IMR-90 (cell line): ENCODE measurements at regions not wholly inside any gene's neighbourhood (a gene's known extent, or its start where the extent isn't known, plus 50 kb on each side); places are given as distances from the start of the nearest gene placed in this dataset.

Source experiments
- ATAC-seq: fragments of 200-7000 bp; cut with Tn5 transposase; 2 replicates; pipeline ENCODE4 v1.9.1; 2020; ENCODE audit warnings: low read depth, mild to moderate bottlenecking, moderate library complexity
- BruUV-seq: library from RNA; stranded (reverse); fragments of 400-500 nt; replicated peaks from 2 replicates; lab custom pipeline; 2021; lab: Mats Ljungman, UMichigan
- CTCF ChIA-PET: fragments of 300-600 bp; formaldehyde crosslinking; extraction: SDS; loops from one replicate; lab custom pipeline; 2021; ENCODE audit warnings: antibody characterized with exemption; lab: Yijun Ruan, JAX
- POLR2A ChIA-PET: fragments of 300-600 bp; sonication (Branson Sonifier 250); formaldehyde crosslinking; loops from one replicate; lab custom pipeline; 2022; ENCODE audit warnings: antibody characterized with exemption; ENCODE audit not compliant: unreplicated experiment; lab: Charles Lee
- DNase-seq: peaks from one replicate; pipeline ENCODE4 v3.0.0; 2013
- H2AFZ ChIP-seq: replicated peaks from 2 replicates; pipeline ENCODE3; 2013; ENCODE audit warnings: low read length, mild to moderate bottlenecking; ENCODE audit not compliant: poor library complexity
- H2AK5ac ChIP-seq: 2 replicates; pipeline ENCODE4 v1.6.1; 2013; ENCODE audit warnings: low read depth, low read length, inconsistent platforms
- H2AK9ac ChIP-seq: replicated peaks from 2 replicates; pipeline ENCODE3; 2013; ENCODE audit warnings: mild to moderate bottlenecking, low read depth, low read length, moderate library complexity; ENCODE audit not compliant: poor library complexity
- H2BK120ac ChIP-seq: 2 replicates; pipeline ENCODE4 v1.6.1; 2013; ENCODE audit warnings: low read depth, low read length, inconsistent platforms
- H2BK15ac ChIP-seq: 3 replicates; pipeline ENCODE4 v1.6.1; 2013; ENCODE audit warnings: low read depth, low read length, inconsistent platforms
- H2BK20ac ChIP-seq: 2 replicates; pipeline ENCODE4 v1.6.1; 2013; ENCODE audit warnings: low read depth, mild to moderate bottlenecking, inconsistent platforms, low read length, moderate library complexity
- H2BK5ac ChIP-seq: 2 replicates; pipeline ENCODE4 v1.6.1; 2013; ENCODE audit warnings: mild to moderate bottlenecking, low read depth, low read length, inconsistent platforms; ENCODE audit not compliant: poor library complexity, severe bottlenecking
- H3K14ac ChIP-seq: replicated peaks from 2 replicates; pipeline ENCODE4 v1.6.1; 2013; ENCODE audit warnings: low read depth, low read length, inconsistent platforms
- H3K18ac ChIP-seq: 2 replicates; pipeline ENCODE4 v1.6.1; 2013; ENCODE audit warnings: low read depth, low read length, control low read depth
- H3K23ac ChIP-seq: 2 replicates; pipeline ENCODE4 v1.6.1; 2013; ENCODE audit warnings: low read depth, low read length, inconsistent platforms
- H3K27ac ChIP-seq: 2 replicates; pipeline ENCODE4 v1.5.1; 2013; ENCODE audit warnings: mild to moderate bottlenecking, control low read depth, low read length; ENCODE audit not compliant: insufficient read depth
- H3K27me3 ChIP-seq: 2 replicates; pipeline ENCODE4 v1.6.1; 2013; ENCODE audit warnings: low read length; ENCODE audit not compliant: control insufficient read depth, insufficient read depth
- H3K36me3 ChIP-seq: 2 replicates; pipeline ENCODE4 v1.6.1; 2013; ENCODE audit warnings: low read length, mixed read lengths; ENCODE audit not compliant: control insufficient read depth, insufficient read depth
- H3K4ac ChIP-seq: 2 replicates; pipeline ENCODE4 v1.6.1; 2013; ENCODE audit warnings: low read depth, low read length, inconsistent platforms
- H3K4me1 ChIP-seq: 2 replicates; pipeline ENCODE4 v1.6.1; 2013; ENCODE audit warnings: low read length, mixed read lengths; ENCODE audit not compliant: control insufficient read depth, insufficient read depth
- H3K4me2 ChIP-seq: 2 replicates; pipeline ENCODE4 v1.6.1; 2013; ENCODE audit warnings: low read depth, mild to moderate bottlenecking, control low read depth, low read length, moderate library complexity
- H3K4me3 ChIP-seq: 2 replicates; pipeline ENCODE4 v1.5.1; 2013; ENCODE audit warnings: low read depth, mild to moderate bottlenecking, control low read depth, low read length, moderate library complexity; ENCODE audit not compliant: insufficient read depth
- H3K56ac ChIP-seq: 2 replicates; pipeline ENCODE4 v1.6.1; 2013; ENCODE audit warnings: low read length, inconsistent platforms; ENCODE audit not compliant: insufficient read depth; ENCODE audit errors: extremely low read depth
- H3K79me1 ChIP-seq, 2 experiments: 2 replicates each; pipeline ENCODE4 v1.6.1; 2013; ENCODE audit warnings: low read length in 2 of 2, inconsistent platforms in 1 of 2, low read depth in 1 of 2
- H3K9ac ChIP-seq: 2 replicates; pipeline ENCODE4 v1.6.1; 2013; ENCODE audit warnings: low read depth, low read length, control low read depth
- H3K9me1 ChIP-seq: 2 replicates; pipeline ENCODE4 v1.6.1; 2013; ENCODE audit warnings: low read length, inconsistent platforms; ENCODE audit not compliant: insufficient read depth
- H3K9me3 ChIP-seq: 2 replicates; pipeline ENCODE4 v1.6.1; 2013; ENCODE audit warnings: low read length; ENCODE audit not compliant: control insufficient read depth, insufficient read depth
- H4K20me1 ChIP-seq: 2 replicates; pipeline ENCODE4 v1.6.1; 2013; ENCODE audit warnings: low read length, inconsistent platforms; ENCODE audit not compliant: insufficient read depth
- H4K5ac ChIP-seq: 2 replicates; pipeline ENCODE4 v1.6.1; 2013; ENCODE audit warnings: mild to moderate bottlenecking, low read depth, low read length, control low read depth
- H4K8ac ChIP-seq, 2 experiments: 2 replicates each; pipeline ENCODE4 v1.6.1; 2013; ENCODE audit warnings: low read depth in 2 of 2, low read length in 2 of 2, control low read depth in 1 of 2, inconsistent platforms in 1 of 2
- H4K91ac ChIP-seq: 2 replicates; pipeline ENCODE4 v1.6.1; 2013; ENCODE audit warnings: low read depth, low read length, inconsistent platforms; ENCODE audit not compliant: insufficient read depth
- CEBPB ChIP-seq: IDR thresholded peaks from 2 replicates; pipeline ENCODE4 v1.6.1; 2012; ENCODE audit warnings: low read depth, low read length, improper control_type of control experiment
- MAFK ChIP-seq: IDR thresholded peaks from 2 replicates; pipeline ENCODE4 v1.6.1; 2012; ENCODE audit warnings: low read depth, low read length, improper control_type of control experiment
- MAZ ChIP-seq: IDR thresholded peaks from 2 replicates; pipeline ENCODE4 v1.6.1; 2012; ENCODE audit warnings: low read depth, mild to moderate bottlenecking, low read length, improper control_type of control experiment, moderate library complexity, borderline replicate concordance
- NFE2L2 ChIP-seq: fragments of 150-350 bp; IDR thresholded peaks from 2 replicates; pipeline ENCODE4 v1.6.1; 2016; ENCODE audit warnings: low read depth, mild to moderate bottlenecking, low read length
- RCOR1 ChIP-seq: IDR thresholded peaks from 2 replicates; pipeline ENCODE4 v1.6.1; 2012; ENCODE audit warnings: mild to moderate bottlenecking, low read length, improper control_type of control experiment; ENCODE audit not compliant: insufficient replicate concordance
- RFX5 ChIP-seq: IDR thresholded peaks from 2 replicates; pipeline ENCODE4 v1.8.0; 2012; ENCODE audit warnings: low read depth, mild to moderate bottlenecking, low read length, moderate library complexity
- WGBS, 2 experiments: methylation state at CpG; one replicate each; pipeline versions ENCODE4 v1.1.5 to v1.1.7; 2013; ENCODE audit warnings: missing lambda C conversion rate in 2 of 2; ENCODE audit not compliant: insufficient read length in 1 of 2; ENCODE audit errors: extremely low coverage in 2 of 2; 5-methylcytosine and 5-hydroxymethylcytosine counted together
- dilution Hi-C: fragments of 300-500 bp; cut with HindIII; formaldehyde crosslinking; loops from one replicate; pipeline ENCODE4 v1.14.3; 2018; ENCODE audit warnings: low sequenced_read_pairs; ENCODE audit not compliant: unreplicated experiment
- in situ Hi-C: fragments of 300-500 bp; cut with MboI; formaldehyde crosslinking; loops from 3 replicates; pipeline ENCODE4 v1.14.3; 2019; ENCODE audit warnings: low sequenced_read_pairs, inconsistent platforms, mixed read lengths
- intact Hi-C: fragments of 100-400 bp; cut with micrococcal nuclease; formaldehyde crosslinking; loops from 2 replicates; pipeline ENCODE4 v1.10.0; 2022
- TF ChIP-seq, protein P1 (sequence below): fragments of 150-350 bp; IDR thresholded peaks from 2 replicates; pipeline ENCODE4 v1.6.1; 2017; ENCODE audit warnings: mild to moderate bottlenecking, antibody characterized with exemption, low read length, low read depth
- TF ChIP-seq, protein P2 (sequence below): fragments of 150-350 bp; IDR thresholded peaks from 2 replicates; pipeline ENCODE4 v1.6.1; 2016; ENCODE audit warnings: low read depth, mild to moderate bottlenecking, low read length, moderate library complexity, borderline replicate concordance
- TF ChIP-seq, protein P3 (sequence below): conservative IDR thresholded peaks from 2 replicates; pipeline ENCODE4 v1.5.1; 2012; ENCODE audit warnings: mild to moderate bottlenecking, low read depth, low read length, improper control_type of control experiment

DNA sequence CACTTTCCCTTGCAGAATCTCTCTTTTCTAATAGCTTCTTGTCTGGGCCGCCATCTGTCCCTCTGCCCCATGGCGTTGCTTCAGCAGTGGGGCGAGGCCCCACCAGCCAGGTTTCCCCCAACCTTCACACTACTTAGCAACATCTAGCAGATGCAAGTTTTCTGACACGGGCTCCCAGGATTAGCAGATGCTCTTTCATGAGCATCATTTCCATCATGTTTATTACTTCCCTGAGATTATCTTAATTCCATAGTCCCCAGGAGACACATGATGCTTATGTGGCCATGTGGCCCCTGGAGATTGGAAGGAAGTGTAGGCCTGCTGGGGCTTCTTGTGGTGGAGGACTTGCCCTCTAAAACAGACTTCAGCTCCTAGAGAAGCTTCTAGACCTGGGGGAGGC is 102.0 kb upstream of the MYL2 start:
- dilution Hi-C loops: no loop called here

More for the DNA sequence above, 102.0 kb upstream of the MYL2 start:
- DNase-seq (no peak), ATAC-seq (no peak)
- Histone ChIP-seq H3K23ac (no peak overlapping the region), H3K9ac (no peak overlapping the region), H2BK5ac (no peak overlapping the region), H4K5ac (no peak overlapping the region), H4K91ac (no peak overlapping the region), H2AK5ac (no peak overlapping the region), H2AK9ac (no peak overlapping the region), H3K27ac (no peak overlapping the region), H3K9me1 (no peaks in the 10 kb centered on the region), H3K18ac (no peak overlapping the region), H2BK120ac (no peak overlapping the region), H2BK20ac (no peak overlapping the region), H3K4me3 (no peak overlapping the region), H2AFZ (no peak overlapping the region), H3K9me3 (no peaks in the 10 kb centered on the region), H3K79me1 (no peaks in the 10 kb centered on the region), H3K27me3 (peaks cover 1% of the 10 kb centered on the region; the same call in 1 of the 2 replicates), H3K14ac (no peak overlapping the region), H4K8ac (no peak overlapping the region), H2BK15ac (no peak overlapping the region), H4K20me1 (no peaks in the 10 kb centered on the region), H3K4ac (no peak overlapping the region), H3K4me1 (no peaks in the 10 kb centered on the region), H3K36me3 (no peaks in the 10 kb centered on the region), H3K56ac (no peak overlapping the region), H3K4me2 (no peak overlapping the region)
- CTCF ChIA-PET: no interaction called here
- 65% methylated on average over 2 of the region's 4 CpGs; no CpG with 5 or more reads in 1 of the 2 experiments for whole genome bisulfite sequencing, 2 experiments
- no TSS peak for BruUV-seq
- intact Hi-C loops: no loop called here
- TF ChIP-seq RFX5 (no peak), RCOR1 (no peak), MAZ (no peak), CEBPB (no peak), NFE2L2 (no peak), MAFK (no peak)
- TF ChIP-seq, protein P1, sequence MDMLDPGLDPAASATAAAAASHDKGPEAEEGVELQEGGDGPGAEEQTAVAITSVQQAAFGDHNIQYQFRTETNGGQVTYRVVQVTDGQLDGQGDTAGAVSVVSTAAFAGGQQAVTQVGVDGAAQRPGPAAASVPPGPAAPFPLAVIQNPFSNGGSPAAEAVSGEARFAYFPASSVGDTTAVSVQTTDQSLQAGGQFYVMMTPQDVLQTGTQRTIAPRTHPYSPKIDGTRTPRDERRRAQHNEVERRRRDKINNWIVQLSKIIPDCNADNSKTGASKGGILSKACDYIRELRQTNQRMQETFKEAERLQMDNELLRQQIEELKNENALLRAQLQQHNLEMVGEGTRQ: no peak
- TF ChIP-seq, protein P2, sequence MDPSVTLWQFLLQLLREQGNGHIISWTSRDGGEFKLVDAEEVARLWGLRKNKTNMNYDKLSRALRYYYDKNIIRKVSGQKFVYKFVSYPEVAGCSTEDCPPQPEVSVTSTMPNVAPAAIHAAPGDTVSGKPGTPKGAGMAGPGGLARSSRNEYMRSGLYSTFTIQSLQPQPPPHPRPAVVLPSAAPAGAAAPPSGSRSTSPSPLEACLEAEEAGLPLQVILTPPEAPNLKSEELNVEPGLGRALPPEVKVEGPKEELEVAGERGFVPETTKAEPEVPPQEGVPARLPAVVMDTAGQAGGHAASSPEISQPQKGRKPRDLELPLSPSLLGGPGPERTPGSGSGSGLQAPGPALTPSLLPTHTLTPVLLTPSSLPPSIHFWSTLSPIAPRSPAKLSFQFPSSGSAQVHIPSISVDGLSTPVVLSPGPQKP: no peak
- TF ChIP-seq, protein P3, sequence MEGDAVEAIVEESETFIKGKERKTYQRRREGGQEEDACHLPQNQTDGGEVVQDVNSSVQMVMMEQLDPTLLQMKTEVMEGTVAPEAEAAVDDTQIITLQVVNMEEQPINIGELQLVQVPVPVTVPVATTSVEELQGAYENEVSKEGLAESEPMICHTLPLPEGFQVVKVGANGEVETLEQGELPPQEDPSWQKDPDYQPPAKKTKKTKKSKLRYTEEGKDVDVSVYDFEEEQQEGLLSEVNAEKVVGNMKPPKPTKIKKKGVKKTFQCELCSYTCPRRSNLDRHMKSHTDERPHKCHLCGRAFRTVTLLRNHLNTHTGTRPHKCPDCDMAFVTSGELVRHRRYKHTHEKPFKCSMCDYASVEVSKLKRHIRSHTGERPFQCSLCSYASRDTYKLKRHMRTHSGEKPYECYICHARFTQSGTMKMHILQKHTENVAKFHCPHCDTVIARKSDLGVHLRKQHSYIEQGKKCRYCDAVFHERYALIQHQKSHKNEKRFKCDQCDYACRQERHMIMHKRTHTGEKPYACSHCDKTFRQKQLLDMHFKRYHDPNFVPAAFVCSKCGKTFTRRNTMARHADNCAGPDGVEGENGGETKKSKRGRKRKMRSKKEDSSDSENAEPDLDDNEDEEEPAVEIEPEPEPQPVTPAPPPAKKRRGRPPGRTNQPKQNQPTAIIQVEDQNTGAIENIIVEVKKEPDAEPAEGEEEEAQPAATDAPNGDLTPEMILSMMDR: no peak
- in situ Hi-C loops: loop anchor here (5.0 kb wide), 1 partner anchor 290 kb away; no protein-coding TSS in a partner anchor
- POLR2A ChIA-PET: no interaction called here
